ENCODE measurements at regions not wholly inside any gene's neighbourhood (a gene's known extent, or its start where the extent isn't known, plus 50 kb on each side); places are given as distances from the start of the nearest gene placed in this dataset.

GRCh38 chr6:113339209-113339608, 517.9 kb upstream of the MARCKS start (continued):
- TF ChIP-seq ZNF462 (CRISPR knock-in tag; IDR thresholded peaks at IDR 0.05), result no peak
- no peak for TF ChIP-seq STAT1 (IDR thresholded peaks at IDR 0.05; ENCODE audit: unreplicated experiment)
- TF ChIP-seq EZH2 (IDR thresholded peaks at IDR 0.05; ENCODE audit: low read depth, unreplicated experiment), result no peak
- no peak for TF ChIP-seq CTCF (conservative IDR thresholded peaks at IDR 0.05; ENCODE audit: low read depth in 2 of 2)
- no peak for TF ChIP-seq EZH2phosphoT487 (IDR thresholded peaks at IDR 0.05; ENCODE audit: unreplicated experiment)
- no peak for TF ChIP-seq ZNF114 (CRISPR knock-in tag; IDR thresholded peaks at IDR 0.05)
- TF ChIP-seq ZNF331 (CRISPR knock-in tag; IDR thresholded peaks at IDR 0.05; ENCODE audit: low read depth), result no peak
- no peak for TF ChIP-seq CREB1 (CRISPR knock-in tag; IDR thresholded peaks at IDR 0.05; ENCODE audit: low read depth)
- no peak for TF ChIP-seq NANOG (IDR thresholded peaks at IDR 0.05; ENCODE audit: borderline replicate concordance)
- no peak for TF ChIP-seq ETS1 (IDR thresholded peaks at IDR 0.05)
- TF ChIP-seq JUNB (IDR thresholded peaks at IDR 0.05; ENCODE audit: unreplicated experiment), result no peak
